GM12878 (cell line): ENCODE measurements at regions not wholly inside any gene's neighbourhood (a gene's known extent, or its start where the extent isn't known, plus 50 kb on each side); places are given as distances from the start of the nearest gene placed in this dataset.

Experiments
- CEBPB ChIP-seq, 2 experiments: fragments of 150-350 bp in 1 of 2; IDR thresholded peaks; 2 replicates each; pipeline ENCODE4 v1.6.1; 2012 to 2014; ENCODE audit warnings: low read depth in 2 of 2, low read length in 2 of 2, borderline replicate concordance in 1 of 2, inconsistent platforms in 1 of 2
- ESRRA ChIP-seq: IDR thresholded peaks from 2 replicates; pipeline ENCODE4 v1.6.1; 2012; ENCODE audit warnings: mild to moderate bottlenecking, low read length, improper control_type of control experiment
- FOXK2 ChIP-seq: fragments of 450-650 bp; IDR thresholded peaks from 2 replicates; pipeline ENCODE4 v1.6.1; 2017; ENCODE audit warnings: mild to moderate bottlenecking, moderate library complexity
- POLR2A ChIP-seq: IDR thresholded peaks from 2 replicates; pipeline ENCODE4 v1.6.1; 2011; ENCODE audit warnings: low read depth, mild to moderate bottlenecking, low read length
- RAD21 ChIP-seq: IDR thresholded peaks from 2 replicates; pipeline ENCODE4 v1.6.1; 2011; ENCODE audit warnings: mild to moderate bottlenecking, low read depth, low read length, moderate library complexity; ENCODE audit not compliant: insufficient read depth
- RCOR1 ChIP-seq: conservative IDR thresholded peaks from 2 replicates; pipeline ENCODE4 v1.6.1; 2012; ENCODE audit warnings: low read depth, low read length, improper control_type of control experiment
- TF ChIP-seq, protein P1 (sequence below): fragments of 450-650 bp; IDR thresholded peaks from 2 replicates; pipeline ENCODE4 v1.6.1; 2018; ENCODE audit warnings: borderline replicate concordance, mild to moderate bottlenecking; ENCODE audit not compliant: partially characterized antibody
- TF ChIP-seq, protein P2 (sequence below), 3 experiments: IDR thresholded peaks in 2 of 3; conservative IDR thresholded peaks in 1 of 3; 2 replicates each; pipeline ENCODE4 v1.5.1; 2011; ENCODE audit warnings: low read depth in 3 of 3, low read length in 3 of 3, mild to moderate bottlenecking in 3 of 3, control low read depth in 2 of 3, moderate library complexity in 2 of 3, inconsistent platforms in 1 of 3, mixed read lengths in 1 of 3; ENCODE audit not compliant: control insufficient read depth in 2 of 3, insufficient read depth in 1 of 3; ENCODE audit errors: extremely low read depth in 1 of 3

GRCh38 chr21:16742741-16743140 lies 770.1 kb upstream of the CXADR start:
- TF ChIP-seq, protein P1, sequence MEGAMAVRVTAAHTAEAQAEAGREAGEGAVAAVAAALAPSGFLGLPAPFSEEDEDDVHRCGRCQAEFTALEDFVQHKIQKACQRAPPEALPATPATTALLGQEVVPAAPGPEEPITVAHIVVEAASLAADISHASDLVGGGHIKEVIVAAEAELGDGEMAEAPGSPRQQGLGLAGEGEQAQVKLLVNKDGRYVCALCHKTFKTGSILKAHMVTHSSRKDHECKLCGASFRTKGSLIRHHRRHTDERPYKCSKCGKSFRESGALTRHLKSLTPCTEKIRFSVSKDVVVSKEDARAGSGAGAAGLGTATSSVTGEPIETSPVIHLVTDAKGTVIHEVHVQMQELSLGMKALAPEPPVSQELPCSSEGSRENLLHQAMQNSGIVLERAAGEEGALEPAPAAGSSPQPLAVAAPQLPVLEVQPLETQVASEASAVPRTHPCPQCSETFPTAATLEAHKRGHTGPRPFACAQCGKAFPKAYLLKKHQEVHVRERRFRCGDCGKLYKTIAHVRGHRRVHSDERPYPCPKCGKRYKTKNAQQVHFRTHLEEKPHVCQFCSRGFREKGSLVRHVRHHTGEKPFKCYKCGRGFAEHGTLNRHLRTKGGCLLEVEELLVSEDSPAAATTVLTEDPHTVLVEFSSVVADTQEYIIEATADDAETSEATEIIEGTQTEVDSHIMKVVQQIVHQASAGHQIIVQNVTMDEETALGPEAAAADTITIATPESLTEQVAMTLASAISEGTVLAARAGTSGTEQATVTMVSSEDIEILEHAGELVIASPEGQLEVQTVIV, result no peak
- TF ChIP-seq, protein P2, sequence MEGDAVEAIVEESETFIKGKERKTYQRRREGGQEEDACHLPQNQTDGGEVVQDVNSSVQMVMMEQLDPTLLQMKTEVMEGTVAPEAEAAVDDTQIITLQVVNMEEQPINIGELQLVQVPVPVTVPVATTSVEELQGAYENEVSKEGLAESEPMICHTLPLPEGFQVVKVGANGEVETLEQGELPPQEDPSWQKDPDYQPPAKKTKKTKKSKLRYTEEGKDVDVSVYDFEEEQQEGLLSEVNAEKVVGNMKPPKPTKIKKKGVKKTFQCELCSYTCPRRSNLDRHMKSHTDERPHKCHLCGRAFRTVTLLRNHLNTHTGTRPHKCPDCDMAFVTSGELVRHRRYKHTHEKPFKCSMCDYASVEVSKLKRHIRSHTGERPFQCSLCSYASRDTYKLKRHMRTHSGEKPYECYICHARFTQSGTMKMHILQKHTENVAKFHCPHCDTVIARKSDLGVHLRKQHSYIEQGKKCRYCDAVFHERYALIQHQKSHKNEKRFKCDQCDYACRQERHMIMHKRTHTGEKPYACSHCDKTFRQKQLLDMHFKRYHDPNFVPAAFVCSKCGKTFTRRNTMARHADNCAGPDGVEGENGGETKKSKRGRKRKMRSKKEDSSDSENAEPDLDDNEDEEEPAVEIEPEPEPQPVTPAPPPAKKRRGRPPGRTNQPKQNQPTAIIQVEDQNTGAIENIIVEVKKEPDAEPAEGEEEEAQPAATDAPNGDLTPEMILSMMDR (IDR thresholded peaks at IDR 0.05 in 2 of 3, conservative IDR thresholded peaks at IDR 0.05 in 1 of 3; ENCODE audit: control insufficient read depth in 2 of 3, extremely low read depth in 1 of 3, insufficient read depth in 1 of 3, low read depth in 3 of 3, low read length in 3 of 3), result no peak
- no peak for TF ChIP-seq ESRRA
- no peak for TF ChIP-seq RCOR1
- TF ChIP-seq FOXK2, result no peak
- TF ChIP-seq POLR2A, result no peak
- TF ChIP-seq RAD21, result no peak
- TF ChIP-seq CEBPB (IDR thresholded peaks at IDR 0.05; ENCODE audit: borderline replicate concordance in 1 of 2, low read depth in 2 of 2, low read length in 2 of 2), result no peak
